IMR-90 (cell line): ENCODE measurements at regions not wholly inside any gene's neighbourhood (a gene's known extent, or its start where the extent isn't known, plus 50 kb on each side); places are given as distances from the start of the nearest gene placed in this dataset.

Experiments used
- ATAC-seq: fragments of 200-7000 bp; cut with Tn5 transposase; 2 replicates; pipeline ENCODE4 v1.9.1; 2020; ENCODE audit warnings: low read depth, mild to moderate bottlenecking, moderate library complexity
- BruUV-seq: library from RNA; stranded (reverse); fragments of 400-500 nt; replicated peaks from 2 replicates; lab custom pipeline; 2021; lab: Mats Ljungman, UMichigan
- CTCF ChIA-PET: fragments of 300-600 bp; formaldehyde crosslinking; extraction: SDS; loops from one replicate; lab custom pipeline; 2021; ENCODE audit warnings: antibody characterized with exemption; lab: Yijun Ruan, JAX
- POLR2A ChIA-PET: fragments of 300-600 bp; sonication (Branson Sonifier 250); formaldehyde crosslinking; loops from one replicate; lab custom pipeline; 2022; ENCODE audit warnings: antibody characterized with exemption; ENCODE audit not compliant: unreplicated experiment; lab: Charles Lee
- DNase-seq: peaks from one replicate; pipeline ENCODE4 v3.0.0; 2013
- H2AFZ ChIP-seq: replicated peaks from 2 replicates; pipeline ENCODE3; 2013; ENCODE audit warnings: low read length, mild to moderate bottlenecking; ENCODE audit not compliant: poor library complexity
- H2AK5ac ChIP-seq: 2 replicates; pipeline ENCODE4 v1.6.1; 2013; ENCODE audit warnings: low read depth, low read length, inconsistent platforms
- H2AK9ac ChIP-seq: replicated peaks from 2 replicates; pipeline ENCODE3; 2013; ENCODE audit warnings: mild to moderate bottlenecking, low read depth, low read length, moderate library complexity; ENCODE audit not compliant: poor library complexity
- H2BK120ac ChIP-seq: 2 replicates; pipeline ENCODE4 v1.6.1; 2013; ENCODE audit warnings: low read depth, low read length, inconsistent platforms
- H2BK15ac ChIP-seq: 3 replicates; pipeline ENCODE4 v1.6.1; 2013; ENCODE audit warnings: low read depth, low read length, inconsistent platforms
- H2BK20ac ChIP-seq: 2 replicates; pipeline ENCODE4 v1.6.1; 2013; ENCODE audit warnings: low read depth, mild to moderate bottlenecking, inconsistent platforms, low read length, moderate library complexity
- H2BK5ac ChIP-seq: 2 replicates; pipeline ENCODE4 v1.6.1; 2013; ENCODE audit warnings: mild to moderate bottlenecking, low read depth, low read length, inconsistent platforms; ENCODE audit not compliant: poor library complexity, severe bottlenecking
- H3K14ac ChIP-seq: replicated peaks from 2 replicates; pipeline ENCODE4 v1.6.1; 2013; ENCODE audit warnings: low read depth, low read length, inconsistent platforms
- H3K18ac ChIP-seq: 2 replicates; pipeline ENCODE4 v1.6.1; 2013; ENCODE audit warnings: low read depth, low read length, control low read depth
- H3K23ac ChIP-seq: 2 replicates; pipeline ENCODE4 v1.6.1; 2013; ENCODE audit warnings: low read depth, low read length, inconsistent platforms
- H3K27ac ChIP-seq: 2 replicates; pipeline ENCODE4 v1.5.1; 2013; ENCODE audit warnings: mild to moderate bottlenecking, control low read depth, low read length; ENCODE audit not compliant: insufficient read depth
- H3K27me3 ChIP-seq: 2 replicates; pipeline ENCODE4 v1.6.1; 2013; ENCODE audit warnings: low read length; ENCODE audit not compliant: control insufficient read depth, insufficient read depth
- H3K36me3 ChIP-seq: 2 replicates; pipeline ENCODE4 v1.6.1; 2013; ENCODE audit warnings: low read length, mixed read lengths; ENCODE audit not compliant: control insufficient read depth, insufficient read depth
- H3K4ac ChIP-seq: 2 replicates; pipeline ENCODE4 v1.6.1; 2013; ENCODE audit warnings: low read depth, low read length, inconsistent platforms
- H3K4me1 ChIP-seq: 2 replicates; pipeline ENCODE4 v1.6.1; 2013; ENCODE audit warnings: low read length, mixed read lengths; ENCODE audit not compliant: control insufficient read depth, insufficient read depth
- H3K4me2 ChIP-seq: 2 replicates; pipeline ENCODE4 v1.6.1; 2013; ENCODE audit warnings: low read depth, mild to moderate bottlenecking, control low read depth, low read length, moderate library complexity
- H3K4me3 ChIP-seq: 2 replicates; pipeline ENCODE4 v1.5.1; 2013; ENCODE audit warnings: low read depth, mild to moderate bottlenecking, control low read depth, low read length, moderate library complexity; ENCODE audit not compliant: insufficient read depth
- H3K56ac ChIP-seq: 2 replicates; pipeline ENCODE4 v1.6.1; 2013; ENCODE audit warnings: low read length, inconsistent platforms; ENCODE audit not compliant: insufficient read depth; ENCODE audit errors: extremely low read depth
- H3K79me1 ChIP-seq, 2 experiments: 2 replicates each; pipeline ENCODE4 v1.6.1; 2013; ENCODE audit warnings: low read length in 2 of 2, inconsistent platforms in 1 of 2, low read depth in 1 of 2
- H3K9ac ChIP-seq: 2 replicates; pipeline ENCODE4 v1.6.1; 2013; ENCODE audit warnings: low read depth, low read length, control low read depth
- H3K9me1 ChIP-seq: 2 replicates; pipeline ENCODE4 v1.6.1; 2013; ENCODE audit warnings: low read length, inconsistent platforms; ENCODE audit not compliant: insufficient read depth
- H3K9me3 ChIP-seq: 2 replicates; pipeline ENCODE4 v1.6.1; 2013; ENCODE audit warnings: low read length; ENCODE audit not compliant: control insufficient read depth, insufficient read depth
- H4K20me1 ChIP-seq: 2 replicates; pipeline ENCODE4 v1.6.1; 2013; ENCODE audit warnings: low read length, inconsistent platforms; ENCODE audit not compliant: insufficient read depth
- H4K5ac ChIP-seq: 2 replicates; pipeline ENCODE4 v1.6.1; 2013; ENCODE audit warnings: mild to moderate bottlenecking, low read depth, low read length, control low read depth
- H4K8ac ChIP-seq, 2 experiments: 2 replicates each; pipeline ENCODE4 v1.6.1; 2013; ENCODE audit warnings: low read depth in 2 of 2, low read length in 2 of 2, control low read depth in 1 of 2, inconsistent platforms in 1 of 2
- H4K91ac ChIP-seq: 2 replicates; pipeline ENCODE4 v1.6.1; 2013; ENCODE audit warnings: low read depth, low read length, inconsistent platforms; ENCODE audit not compliant: insufficient read depth
- BHLHE40 ChIP-seq: fragments of 150-350 bp; IDR thresholded peaks from 2 replicates; pipeline ENCODE4 v1.6.1; 2016; ENCODE audit warnings: mild to moderate bottlenecking, low read depth, low read length
- MAFK ChIP-seq: IDR thresholded peaks from 2 replicates; pipeline ENCODE4 v1.6.1; 2012; ENCODE audit warnings: low read depth, low read length, improper control_type of control experiment
- SMC3 ChIP-seq: fragments of 150-350 bp; IDR thresholded peaks from 2 replicates; pipeline ENCODE4 v1.6.1; 2016; ENCODE audit warnings: low read depth, mild to moderate bottlenecking, antibody characterized with exemption, low read length, moderate library complexity
- WGBS, 2 experiments: methylation state at CpG; one replicate each; pipeline versions ENCODE4 v1.1.5 to v1.1.7; 2013; ENCODE audit warnings: missing lambda C conversion rate in 2 of 2; ENCODE audit not compliant: insufficient read length in 1 of 2; ENCODE audit errors: extremely low coverage in 2 of 2; 5-methylcytosine and 5-hydroxymethylcytosine counted together
- dilution Hi-C: fragments of 300-500 bp; cut with HindIII; formaldehyde crosslinking; loops from one replicate; pipeline ENCODE4 v1.14.3; 2018; ENCODE audit warnings: low sequenced_read_pairs; ENCODE audit not compliant: unreplicated experiment
- in situ Hi-C: fragments of 300-500 bp; cut with MboI; formaldehyde crosslinking; loops from 3 replicates; pipeline ENCODE4 v1.14.3; 2019; ENCODE audit warnings: low sequenced_read_pairs, inconsistent platforms, mixed read lengths
- intact Hi-C: fragments of 100-400 bp; cut with micrococcal nuclease; formaldehyde crosslinking; loops from 2 replicates; pipeline ENCODE4 v1.10.0; 2022

GRCh38 chr3:127115691-127116351 lies 77.1 kb upstream of the PRR23E start:
- Histone ChIP-seq H2AK5ac (no peak overlapping the region), H2BK20ac (no peak overlapping the region), H2BK15ac (no peak overlapping the region), H3K9me3 (peaks cover 5% of the 10 kb centered on the region), H3K9me1 (no peaks in the 10 kb centered on the region), H4K5ac (no peak overlapping the region), H3K4me2 (no peak overlapping the region), H3K27me3 (peaks cover 3% of the 10 kb centered on the region; the same call in 1 of the 2 replicates), H2AFZ (no peak overlapping the region), H3K18ac (no peak overlapping the region), H3K4ac (no peak overlapping the region), H3K27ac (no peak overlapping the region), H2AK9ac (no peak overlapping the region), H3K36me3 (no peaks in the 10 kb centered on the region), H2BK5ac (no peak overlapping the region), H3K4me1 (no peaks in the 10 kb centered on the region), H4K8ac (no peak overlapping the region), H2BK120ac (no peak overlapping the region), H3K9ac (no peak overlapping the region), H4K91ac (no peak overlapping the region), H4K20me1 (no peaks in the 10 kb centered on the region), H3K4me3 (no peak overlapping the region), H3K79me1 (no peaks in the 10 kb centered on the region), H3K23ac (no peak overlapping the region), H3K14ac (no peak overlapping the region), H3K56ac (no peak overlapping the region)
- POLR2A ChIA-PET: no interaction called here
- WGBS, 2 experiments: 60% methylated on average over 1 of the region's 3 CpGs; no CpG with 5 or more reads in 1 of the 2 experiments
- CTCF ChIA-PET: no interaction called here
- BruUV-seq: no TSS peak
- TF ChIP-seq SMC3 (no peak), BHLHE40 (no peak), MAFK (no peak)
- DNase-seq: no peak
- no peak for ATAC-seq
- dilution Hi-C loops: no loop called here
- intact Hi-C loops: no loop called here
- in situ Hi-C loops: no loop called here
